Spleen (tissue), 7 donors: ENCODE measurements at regions not wholly inside any gene's neighbourhood (a gene's known extent, or its start where the extent isn't known, plus 50 kb on each side); places are given as distances from the start of the nearest gene placed in this dataset.

Experiments
- CTCF ChIP-seq, 11 experiments: fragments of 200-600 bp in 7 of 11; fragments of 450-650 bp in 4 of 11; sonication (generic) in 4 of 11; IDR thresholded peaks in 8 of 11; conservative IDR thresholded peaks in 3 of 11; 1 replicate in 7 of 11; 2 replicates in 4 of 11; pipeline versions ENCODE4 v1.4.0 to v1.8.0; 2016 to 2021; ENCODE audit warnings: antibody characterized with exemption in 11 of 11, inconsistent platforms in 4 of 11, mild to moderate bottlenecking in 1 of 11
- POLR2AphosphoS5 ChIP-seq, 3 donors: sonication (generic); formaldehyde crosslinking; IDR thresholded peaks; one replicate each; pipeline ENCODE4 v1.5.1; 2017; ENCODE audit warnings: antibody characterized with exemption in 3 of 3
- donor health status: DM: no; HTN: no; CAD: no; lungs with moderate emphysema.
- donor health status: DM: no; HTN: no; CAD: no.
- donor health status: DM: no; HTN: no; CAD: no.

GRCh38 chr11:90453525-90453924 is 230.7 kb upstream of the CHORDC1 start:
- TF ChIP-seq CTCF (IDR thresholded peaks at IDR 0.05 in 8 of 11, conservative IDR thresholded peaks at IDR 0.05 in 3 of 11), result no peak
- no peak for TF ChIP-seq POLR2AphosphoS5 (IDR thresholded peaks at IDR 0.05)
